ENCODE measurements at regions not wholly inside any gene's neighbourhood (a gene's known extent, or its start where the extent isn't known, plus 50 kb on each side); places are given as distances from the start of the nearest gene placed in this dataset.

DNA sequence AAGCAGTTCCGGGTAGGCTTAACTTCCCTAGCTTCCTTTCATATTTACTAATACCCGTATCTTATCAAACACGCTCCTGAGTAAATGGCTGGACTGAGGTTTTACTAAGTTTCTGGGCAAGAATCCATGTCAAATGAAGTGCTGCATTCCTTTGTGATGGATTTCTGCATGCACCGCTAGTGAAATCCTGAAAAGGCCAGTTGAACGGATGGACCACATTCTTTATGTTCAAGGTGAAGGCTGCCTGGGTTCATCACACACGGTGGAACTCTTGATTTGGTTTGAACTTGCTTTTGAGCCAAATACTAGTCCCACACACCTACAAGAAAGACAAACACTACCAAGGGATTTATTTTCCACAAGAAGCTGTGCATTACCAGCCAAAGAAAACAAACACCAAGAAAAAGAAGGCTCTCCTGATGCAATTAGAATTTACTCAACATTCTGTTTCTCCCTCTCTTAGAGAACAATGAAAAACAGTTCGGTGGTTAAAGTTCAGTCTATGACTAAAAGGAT, 255.0 kb upstream of the SEMA3C start:
- H3K36me3 ChIP-seq, result no peaks in the 10 kb centered on the region
- TF ChIP-seq CTCF (IDR thresholded peaks at IDR 0.05) (no peak), POLR2AphosphoS5 (IDR thresholded peaks at IDR 0.05) (no peak), EP300 (IDR thresholded peaks at IDR 0.05) (no peak), POLR2A (IDR thresholded peaks at IDR 0.05; ENCODE audit: low read depth) (no peak)
- no peaks in the 10 kb centered on the region for H3K9me3 ChIP-seq
- DNase-seq (ENCODE audit: extremely low spot score), result no peak
- no peaks in the 10 kb centered on the region for H3K27me3 ChIP-seq
- intact Hi-C loops (cut with DNase I), result no loop called here
- H3K4me3 ChIP-seq, result no peak overlapping the region
- H3K27ac ChIP-seq (replicated peaks in 1 of 4), result peak overlapping the region in 1 of 4 donors; percentile 7
- 45% methylated on average over 7 of the region's 7 CpGs for WGBS
- peaks cover 0 to 19% (median 6%) of the 10 kb centered on the region in 4 donors for H3K4me1 ChIP-seq

GRCh38 chr7:81170291-81170690, 251.4 kb upstream of the SEMA3C start:
- Histone ChIP-seq H3K9me3 (no peaks in the 10 kb centered on the region), H3K36me3 (no peaks in the 10 kb centered on the region), H3K27me3 (no peaks in the 10 kb centered on the region), H3K4me3 (no peak overlapping the region), H3K4me1 (peaks cover 0 to 17% (median 6%) of the 10 kb centered on the region in 4 donors), H3K27ac (replicated peaks in 1 of 4) (no peak overlapping the region)
- intact Hi-C loops (cut with DNase I), result no loop called here
- no peak for TF ChIP-seq POLR2AphosphoS5 (IDR thresholded peaks at IDR 0.05)
- no peak for TF ChIP-seq EP300 (IDR thresholded peaks at IDR 0.05)
- no peak for TF ChIP-seq CTCF (IDR thresholded peaks at IDR 0.05)
- TF ChIP-seq POLR2A (IDR thresholded peaks at IDR 0.05; ENCODE audit: low read depth), result no peak
- no peak for DNase-seq (ENCODE audit: extremely low spot score)
- 83% methylated on average over 3 of the region's 3 CpGs for WGBS

DNA sequence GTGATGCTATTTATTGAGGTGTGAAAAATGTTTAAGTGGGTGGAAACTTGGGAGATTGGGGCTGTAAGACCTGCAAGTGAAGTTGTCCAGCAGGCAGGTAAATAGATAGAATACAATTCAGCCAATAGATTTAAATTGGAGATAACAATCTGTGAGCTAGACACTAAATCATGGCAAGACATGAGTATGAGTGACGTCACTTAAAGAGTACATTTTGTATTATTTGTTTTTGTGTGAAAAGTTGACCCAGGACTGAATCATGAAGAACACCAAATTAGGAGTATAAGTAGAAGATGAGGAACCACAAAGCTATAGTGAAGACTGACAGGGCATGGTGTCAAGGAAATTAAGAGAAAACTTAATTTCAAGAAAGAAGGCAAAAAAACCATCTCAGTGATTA, 249.1 kb upstream of the SEMA3C start:
- no peak for DNase-seq (ENCODE audit: extremely low spot score)
- Histone ChIP-seq H3K9me3 (no peaks in the 10 kb centered on the region), H3K27me3 (no peaks in the 10 kb centered on the region), H3K4me3 (no peak overlapping the region), H3K4me1 (no peaks in the 10 kb centered on the region), H3K27ac (replicated peaks in 1 of 4) (no peak overlapping the region), H3K36me3 (no peaks in the 10 kb centered on the region)
- TF ChIP-seq CTCF (IDR thresholded peaks at IDR 0.05) (no peak), EP300 (IDR thresholded peaks at IDR 0.05) (no peak), POLR2A (IDR thresholded peaks at IDR 0.05; ENCODE audit: low read depth) (no peak), POLR2AphosphoS5 (IDR thresholded peaks at IDR 0.05) (no peak)
- 100% methylated on average over 1 of the region's 1 CpG for WGBS
- intact Hi-C loops (cut with DNase I), result no loop called here

- DNase-seq (ENCODE audit: extremely low spot score), result no peak
- TF ChIP-seq POLR2AphosphoS5 (IDR thresholded peaks at IDR 0.05) (no peak), CTCF (IDR thresholded peaks at IDR 0.05) (no peak), POLR2A (IDR thresholded peaks at IDR 0.05; ENCODE audit: low read depth) (no peak), EP300 (IDR thresholded peaks at IDR 0.05) (no peak)
- intact Hi-C loops (cut with DNase I), result no loop called here
- Histone ChIP-seq H3K36me3 (no peaks in the 10 kb centered on the region), H3K27ac (replicated peaks in 1 of 4) (no peak overlapping the region), H3K4me1 (no peaks in the 10 kb centered on the region), H3K4me3 (no peak overlapping the region), H3K9me3 (no peaks in the 10 kb centered on the region), H3K27me3 (no peaks in the 10 kb centered on the region)
- WGBS, result 97% methylated on average over 4 of the region's 4 CpGs
Observed at GRCh38 chr7:81165070-81165469, 246.2 kb upstream of the SEMA3C start.

Data from esophagus muscularis mucosa (tissue), 4 donors.